Astrocyte (in vitro differentiated cells and primary cell): ENCODE measurements at regions not wholly inside any gene's neighbourhood (a gene's known extent, or its start where the extent isn't known, plus 50 kb on each side); places are given as distances from the start of the nearest gene placed in this dataset.

Source experiments
- DNase-seq: peaks from one replicate; pipeline ENCODE4 v3.0.0-alpha.2; 2010; ENCODE audit warnings: low read depth
- FAIRE-seq: peaks from 2 replicates; lab custom pipeline; 2011; peaks lifted over from hg19 to GRCh38; lab: Jason Lieb, UNC
- H2AFZ ChIP-seq: 2 replicates; pipeline ENCODE4 v1.6.0; 2012; ENCODE audit warnings: low read depth, low read length, inconsistent platforms
- H3K27ac ChIP-seq: 2 replicates; pipeline ENCODE4 v1.5.1; 2011; ENCODE audit warnings: low read depth, low read length, inconsistent platforms
- H3K27me3 ChIP-seq: 2 replicates; pipeline ENCODE4 v1.6.0; 2011; ENCODE audit warnings: low read length, inconsistent platforms; ENCODE audit not compliant: insufficient read depth
- H3K36me3 ChIP-seq: 2 replicates; pipeline ENCODE4 v1.5.1; 2011; ENCODE audit warnings: low read length, inconsistent platforms; ENCODE audit not compliant: insufficient read depth
- H3K4me1 ChIP-seq: 2 replicates; pipeline ENCODE4 v1.5.1; 2011; ENCODE audit warnings: low read length, inconsistent platforms; ENCODE audit not compliant: insufficient read depth
- H3K4me2 ChIP-seq: 2 replicates; pipeline ENCODE4 v1.6.0; 2012; ENCODE audit warnings: low read length, inconsistent platforms
- H3K4me3 ChIP-seq: 2 replicates; pipeline ENCODE4 v1.5.1; 2011; ENCODE audit warnings: low read depth, mild to moderate bottlenecking, low read length, inconsistent platforms; ENCODE audit not compliant: insufficient read depth
- H3K79me2 ChIP-seq: 2 replicates; pipeline ENCODE4 v1.6.0; 2012; ENCODE audit warnings: mild to moderate bottlenecking, low read length, inconsistent platforms; ENCODE audit not compliant: insufficient read depth
- H3K9ac ChIP-seq: 2 replicates; pipeline ENCODE4 v1.6.0; 2012; ENCODE audit warnings: mild to moderate bottlenecking, low read length, inconsistent platforms
- H3K9me3 ChIP-seq: 2 replicates; pipeline ENCODE4 v1.5.1; 2012; ENCODE audit warnings: low read depth, mild to moderate bottlenecking, low read length, inconsistent platforms; ENCODE audit not compliant: insufficient read depth
- H4K20me1 ChIP-seq: 2 replicates; pipeline ENCODE4 v1.6.0; 2012; ENCODE audit warnings: low read length, inconsistent platforms; ENCODE audit not compliant: insufficient read depth
- H3K27ac Mint-ChIP-seq: one replicate; pipeline ENCODE4 v1.8.0; 2021; ENCODE audit warnings: mild to moderate bottlenecking, mixed read lengths; ENCODE audit not compliant: unreplicated experiment
- H3K27me3 Mint-ChIP-seq: one replicate; pipeline ENCODE4 v1.8.0; 2021; ENCODE audit warnings: low read depth, mixed read lengths; ENCODE audit not compliant: unreplicated experiment
- H3K36me3 Mint-ChIP-seq: one replicate; pipeline ENCODE4 v1.8.0; 2021; ENCODE audit warnings: low read depth, mixed read lengths; ENCODE audit not compliant: unreplicated experiment
- H3K4me1 Mint-ChIP-seq: one replicate; pipeline ENCODE4 v1.8.0; 2021; ENCODE audit warnings: low read depth, mixed read lengths; ENCODE audit not compliant: unreplicated experiment
- H3K4me3 Mint-ChIP-seq: one replicate; pipeline ENCODE4 v1.8.0; 2021; ENCODE audit warnings: mild to moderate bottlenecking, moderate library complexity, mixed read lengths; ENCODE audit not compliant: unreplicated experiment
- H3K9me3 Mint-ChIP-seq: one replicate; pipeline ENCODE4 v1.8.0; 2021; ENCODE audit warnings: mild to moderate bottlenecking, mixed read lengths; ENCODE audit not compliant: unreplicated experiment
- EZH2 ChIP-seq: IDR thresholded peaks from 2 replicates; pipeline ENCODE4 v1.6.1; 2012; ENCODE audit warnings: mild to moderate bottlenecking, low read length, inconsistent platforms; ENCODE audit not compliant: insufficient read depth
- TF ChIP-seq, protein P1 (sequence below): IDR thresholded peaks from 2 replicates; pipeline ENCODE4 v1.5.1; 2011; ENCODE audit warnings: low read depth, mild to moderate bottlenecking, inconsistent platforms, low read length, moderate library complexity; ENCODE audit not compliant: insufficient read depth

DNA sequence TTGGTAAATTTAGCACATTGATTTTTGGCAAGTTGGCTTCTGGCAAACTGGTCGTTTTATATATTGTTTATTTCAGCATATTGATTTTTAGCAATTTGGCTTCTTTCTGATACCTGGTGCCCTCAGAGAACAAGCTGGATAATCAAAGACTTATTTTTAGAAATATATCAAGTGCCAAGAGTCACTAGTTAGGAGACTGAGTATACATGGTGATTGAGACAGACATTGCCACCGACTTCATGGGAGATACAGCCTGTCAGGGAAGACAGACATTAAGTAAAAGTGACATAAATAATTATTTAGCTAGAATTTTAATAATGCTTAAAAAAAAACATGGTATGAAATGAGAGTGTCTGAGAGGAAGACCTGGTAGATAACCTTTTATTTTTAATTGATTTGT, 242.3 kb upstream of the MTNR1B start:
- Mint-ChIP-seq H3K4me1 (no peaks in the 10 kb centered on the region), H3K9me3 (peaks cover 5% of the 10 kb centered on the region), H3K36me3 (peaks cover 9% of the 10 kb centered on the region), H3K27ac (no peak overlapping the region), H3K27me3 (no peaks in the 10 kb centered on the region), H3K4me3 (no peak overlapping the region)
- Histone ChIP-seq H3K9me3 (no peaks in the 10 kb centered on the region), H3K27ac (no peak overlapping the region), H4K20me1 (no peaks in the 10 kb centered on the region), H3K27me3 (no peaks in the 10 kb centered on the region), H3K4me3 (no peak overlapping the region), H2AFZ (no peak overlapping the region), H3K4me1 (no peaks in the 10 kb centered on the region), H3K4me2 (no peak overlapping the region), H3K36me3 (no peaks in the 10 kb centered on the region), H3K79me2 (no peaks in the 10 kb centered on the region), H3K9ac (no peak overlapping the region)
- no peak for DNase-seq
- TF ChIP-seq EZH2, result no peak
- TF ChIP-seq, protein P1, sequence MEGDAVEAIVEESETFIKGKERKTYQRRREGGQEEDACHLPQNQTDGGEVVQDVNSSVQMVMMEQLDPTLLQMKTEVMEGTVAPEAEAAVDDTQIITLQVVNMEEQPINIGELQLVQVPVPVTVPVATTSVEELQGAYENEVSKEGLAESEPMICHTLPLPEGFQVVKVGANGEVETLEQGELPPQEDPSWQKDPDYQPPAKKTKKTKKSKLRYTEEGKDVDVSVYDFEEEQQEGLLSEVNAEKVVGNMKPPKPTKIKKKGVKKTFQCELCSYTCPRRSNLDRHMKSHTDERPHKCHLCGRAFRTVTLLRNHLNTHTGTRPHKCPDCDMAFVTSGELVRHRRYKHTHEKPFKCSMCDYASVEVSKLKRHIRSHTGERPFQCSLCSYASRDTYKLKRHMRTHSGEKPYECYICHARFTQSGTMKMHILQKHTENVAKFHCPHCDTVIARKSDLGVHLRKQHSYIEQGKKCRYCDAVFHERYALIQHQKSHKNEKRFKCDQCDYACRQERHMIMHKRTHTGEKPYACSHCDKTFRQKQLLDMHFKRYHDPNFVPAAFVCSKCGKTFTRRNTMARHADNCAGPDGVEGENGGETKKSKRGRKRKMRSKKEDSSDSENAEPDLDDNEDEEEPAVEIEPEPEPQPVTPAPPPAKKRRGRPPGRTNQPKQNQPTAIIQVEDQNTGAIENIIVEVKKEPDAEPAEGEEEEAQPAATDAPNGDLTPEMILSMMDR, result no peak
- FAIRE-seq, result no peak

DNA sequence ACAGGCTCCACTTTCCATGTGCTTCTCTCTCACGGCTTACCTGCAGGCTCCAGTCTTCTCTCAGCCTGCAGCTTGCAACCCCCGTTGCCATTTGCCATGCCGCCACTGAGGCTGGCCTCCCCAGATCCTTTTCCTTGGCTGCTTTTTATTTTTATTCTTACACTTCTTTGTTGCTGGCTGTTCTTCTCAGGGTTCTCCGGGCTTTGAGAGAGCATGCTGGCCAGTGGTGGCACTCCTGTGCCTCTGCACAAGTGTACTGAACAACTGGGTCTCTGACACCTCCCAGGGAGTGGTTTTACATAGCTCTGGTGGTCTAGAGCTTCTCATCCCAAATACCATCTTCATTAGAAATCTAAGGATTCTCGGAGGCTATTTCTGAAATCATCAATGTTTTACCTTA, 241.7 kb upstream of the MTNR1B start:
- Mint-ChIP-seq H3K27me3 (no peaks in the 10 kb centered on the region), H3K36me3 (peaks cover 9% of the 10 kb centered on the region), H3K9me3 (peaks cover 5% of the 10 kb centered on the region), H3K4me1 (no peaks in the 10 kb centered on the region), H3K4me3 (no peak overlapping the region), H3K27ac (no peak overlapping the region)
- no peaks in the 10 kb centered on the region for H3K79me2 ChIP-seq
- no peaks in the 10 kb centered on the region for H3K9me3 ChIP-seq
- FAIRE-seq (no peak), DNase-seq (no peak)
- H2AFZ ChIP-seq, result no peak overlapping the region
- H3K4me1 ChIP-seq, result no peaks in the 10 kb centered on the region
- no peak overlapping the region for H3K27ac ChIP-seq
- no peak overlapping the region for H3K4me3 ChIP-seq
- no peak overlapping the region for H3K4me2 ChIP-seq
- H3K9ac ChIP-seq, result no peak overlapping the region
- H4K20me1 ChIP-seq, result no peaks in the 10 kb centered on the region
- TF ChIP-seq, protein P1, result no peak
- no peak for TF ChIP-seq EZH2
- H3K36me3 ChIP-seq, result no peaks in the 10 kb centered on the region
- no peaks in the 10 kb centered on the region for H3K27me3 ChIP-seq

DNA sequence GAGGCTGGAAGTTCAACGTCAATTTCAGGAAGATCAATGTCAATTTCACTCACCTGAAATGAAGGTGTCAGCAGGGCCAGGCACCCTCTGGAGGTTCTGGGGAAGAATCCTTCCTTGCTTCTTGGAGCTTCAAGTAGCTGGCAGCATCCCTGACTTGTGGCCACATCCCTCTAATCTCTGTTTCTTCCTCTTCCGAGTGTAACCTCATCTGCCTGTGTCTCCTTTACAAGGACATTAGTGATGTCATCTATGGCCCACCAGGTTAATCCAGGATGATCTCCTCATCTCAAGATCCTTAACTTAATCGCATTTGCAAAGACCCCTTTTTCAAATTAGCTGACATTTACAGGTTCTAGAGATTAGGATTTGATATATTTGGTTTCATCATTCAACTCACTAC, 240.8 kb upstream of the MTNR1B start:
- DNase-seq (no peak), FAIRE-seq (no peak)
- Histone ChIP-seq H4K20me1 (no peaks in the 10 kb centered on the region), H3K4me3 (no peak overlapping the region), H3K9me3 (no peaks in the 10 kb centered on the region), H3K4me2 (no peak overlapping the region), H3K9ac (no peak overlapping the region), H3K36me3 (no peaks in the 10 kb centered on the region), H3K4me1 (no peaks in the 10 kb centered on the region), H3K27me3 (no peaks in the 10 kb centered on the region), H2AFZ (no peak overlapping the region), H3K79me2 (no peaks in the 10 kb centered on the region), H3K27ac (no peak overlapping the region)
- H3K27me3 Mint-ChIP-seq, result no peaks in the 10 kb centered on the region
- H3K9me3 Mint-ChIP-seq, result no peaks in the 10 kb centered on the region
- H3K4me1 Mint-ChIP-seq, result no peaks in the 10 kb centered on the region
- H3K27ac Mint-ChIP-seq, result no peak overlapping the region
- peaks cover under 1% of the 10 kb centered on the region for H3K36me3 Mint-ChIP-seq
- no peak overlapping the region for H3K4me3 Mint-ChIP-seq
- no peak for TF ChIP-seq EZH2
- TF ChIP-seq, protein P1, result no peak
